ENCODE measurements at regions not wholly inside any gene's neighbourhood (a gene's known extent, or its start where the extent isn't known, plus 50 kb on each side); places are given as distances from the start of the nearest gene placed in this dataset.

- no peak for DNase-seq (ENCODE audit: low read depth in 2 of 2)
Observed at GRCh38 chr13:59112221-59112718, 1051.5 kb downstream of the DIAPH3 start.

- no peak for DNase-seq (ENCODE audit: low read depth in 2 of 2)
Observed at GRCh38 chr13:59119475-59119874, 1044.3 kb downstream of the DIAPH3 start.

- DNase-seq (ENCODE audit: low read depth in 2 of 2), result no peak
Observed at GRCh38 chr13:59120297-59120843, 1043.4 kb downstream of the DIAPH3 start.

- no peak for DNase-seq (ENCODE audit: low read depth in 2 of 2)
Observed at GRCh38 chr13:59121507-59121906, 1042.2 kb downstream of the DIAPH3 start.

- no peak for DNase-seq (ENCODE audit: low read depth in 2 of 2)
Observed at GRCh38 chr13:59126474-59126873, 1037.3 kb downstream of the DIAPH3 start.

GRCh38 chr13:59133903-59134302 is 1029.8 kb downstream of the DIAPH3 start:
- DNase-seq (ENCODE audit: low read depth in 2 of 2), result no peak

GRCh38 chr13:59144700-59145099 is 1019.0 kb downstream of the DIAPH3 start:
- no peak for DNase-seq (ENCODE audit: low read depth in 2 of 2)

GRCh38 chr13:59145381-59145780 is 1018.3 kb downstream of the DIAPH3 start:
- no peak for DNase-seq (ENCODE audit: low read depth in 2 of 2)

GRCh38 chr13:59157181-59157580 is 1006.5 kb downstream of the DIAPH3 start:
- DNase-seq (ENCODE audit: low read depth in 2 of 2), result no peak

GRCh38 chr13:59166174-59166573 is 997.6 kb downstream of the DIAPH3 start:
- DNase-seq (ENCODE audit: low read depth in 2 of 2), result no peak

- no peak for DNase-seq (ENCODE audit: low read depth in 2 of 2)
Observed at GRCh38 chr13:59172076-59172475, 991.7 kb downstream of the DIAPH3 start.

GRCh38 chr13:59176775-59177174 is 987.0 kb downstream of the DIAPH3 start:
- no peak for DNase-seq (ENCODE audit: low read depth in 2 of 2)

- no peak for DNase-seq (ENCODE audit: low read depth in 2 of 2)
Observed at GRCh38 chr13:59178344-59178743, 985.4 kb downstream of the DIAPH3 start.

- no peak for DNase-seq (ENCODE audit: low read depth in 2 of 2)
Observed at GRCh38 chr13:59182241-59182640, 981.5 kb downstream of the DIAPH3 start.

GRCh38 chr13:59197397-59197796 is 966.3 kb downstream of the DIAPH3 start:
- DNase-seq (ENCODE audit: low read depth in 2 of 2), result no peak

GRCh38 chr13:59201841-59202240 is 961.9 kb downstream of the DIAPH3 start:
- no peak for DNase-seq (ENCODE audit: low read depth in 2 of 2)

- no peak for DNase-seq (ENCODE audit: low read depth in 2 of 2)
Observed at GRCh38 chr13:59203855-59204254, 959.9 kb downstream of the DIAPH3 start.

- DNase-seq (ENCODE audit: low read depth in 2 of 2), result no peak
Observed at GRCh38 chr13:59205501-59205900, 958.2 kb downstream of the DIAPH3 start.

GRCh38 chr13:59208405-59209195 is 955.1 kb downstream of the DIAPH3 start:
- no peak for DNase-seq (ENCODE audit: low read depth in 2 of 2)

GRCh38 chr13:59210543-59210942 is 953.2 kb downstream of the DIAPH3 start:
- DNase-seq (ENCODE audit: low read depth in 2 of 2), result no peak

- no peak for DNase-seq (ENCODE audit: low read depth in 2 of 2)
Observed at GRCh38 chr13:59211606-59212005, 952.1 kb downstream of the DIAPH3 start.

GRCh38 chr13:59229401-59229800 is 934.3 kb downstream of the DIAPH3 start:
- DNase-seq (ENCODE audit: low read depth in 2 of 2), result no peak

- DNase-seq (ENCODE audit: low read depth in 2 of 2), result no peak
Observed at GRCh38 chr13:59229861-59230260, 933.9 kb downstream of the DIAPH3 start.

Data from stimulated activated CD8-positive, alpha-beta memory T cell treated with anti-CD3 and anti-CD28 coated beads, Interleukin-15, amount 100 ng/mL, for 48 hours (primary cell).